ENCODE measurements at regions not wholly inside any gene's neighbourhood (a gene's known extent, or its start where the extent isn't known, plus 50 kb on each side); places are given as distances from the start of the nearest gene placed in this dataset.
"Not testable (repeated sequence)": the region's sequence is repeated elsewhere in the genome, so short reads cannot be mapped to it uniquely, and the experiment has no call there.

DNA sequence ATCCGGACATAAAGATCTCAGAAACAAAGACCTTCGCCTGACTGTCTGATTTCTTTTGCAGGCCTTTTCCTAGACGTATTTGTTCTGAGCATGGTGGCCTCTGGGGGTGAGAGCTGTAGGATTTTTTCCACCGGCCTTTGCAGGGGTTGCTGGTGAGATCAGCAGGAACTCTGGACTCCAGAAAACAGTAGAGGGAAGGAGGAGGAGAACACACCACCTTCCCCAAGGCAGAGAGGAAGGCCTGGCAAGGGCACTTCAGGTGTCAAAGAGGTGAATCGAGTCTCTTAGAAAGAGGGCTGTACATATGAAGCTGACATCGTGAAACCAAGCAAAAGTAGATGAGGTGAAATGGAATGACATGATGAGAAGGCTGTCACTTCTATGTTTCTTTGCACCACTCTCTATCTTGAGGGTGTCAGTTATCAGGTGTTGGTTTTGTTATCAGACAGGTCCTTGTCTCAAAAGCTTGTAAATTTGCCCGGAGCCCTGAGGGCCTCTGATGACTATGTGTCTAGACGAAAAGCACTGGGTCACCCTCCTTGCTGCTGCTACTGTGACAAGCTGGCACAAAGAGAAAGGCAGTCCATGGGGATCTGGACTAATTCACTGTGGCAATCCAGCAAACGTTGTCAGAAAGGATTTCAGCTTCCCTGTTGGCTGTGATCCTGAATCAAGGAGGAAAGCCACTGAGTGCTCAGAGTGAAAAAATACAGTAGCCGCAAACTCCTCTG, 91.3 kb upstream of the MAP3K7 start:
- no peak for DNase-seq (ENCODE audit: low read depth)
- H3K4me3 ChIP-seq (ENCODE audit: low read depth, low read length), result no peak overlapping the region
- TF ChIP-seq, protein P1, sequence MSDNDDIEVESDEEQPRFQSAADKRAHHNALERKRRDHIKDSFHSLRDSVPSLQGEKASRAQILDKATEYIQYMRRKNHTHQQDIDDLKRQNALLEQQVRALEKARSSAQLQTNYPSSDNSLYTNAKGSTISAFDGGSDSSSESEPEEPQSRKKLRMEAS (IDR thresholded peaks at IDR 0.05; ENCODE audit: low read depth, low read length), result no peak
- TF ChIP-seq, protein P2, sequence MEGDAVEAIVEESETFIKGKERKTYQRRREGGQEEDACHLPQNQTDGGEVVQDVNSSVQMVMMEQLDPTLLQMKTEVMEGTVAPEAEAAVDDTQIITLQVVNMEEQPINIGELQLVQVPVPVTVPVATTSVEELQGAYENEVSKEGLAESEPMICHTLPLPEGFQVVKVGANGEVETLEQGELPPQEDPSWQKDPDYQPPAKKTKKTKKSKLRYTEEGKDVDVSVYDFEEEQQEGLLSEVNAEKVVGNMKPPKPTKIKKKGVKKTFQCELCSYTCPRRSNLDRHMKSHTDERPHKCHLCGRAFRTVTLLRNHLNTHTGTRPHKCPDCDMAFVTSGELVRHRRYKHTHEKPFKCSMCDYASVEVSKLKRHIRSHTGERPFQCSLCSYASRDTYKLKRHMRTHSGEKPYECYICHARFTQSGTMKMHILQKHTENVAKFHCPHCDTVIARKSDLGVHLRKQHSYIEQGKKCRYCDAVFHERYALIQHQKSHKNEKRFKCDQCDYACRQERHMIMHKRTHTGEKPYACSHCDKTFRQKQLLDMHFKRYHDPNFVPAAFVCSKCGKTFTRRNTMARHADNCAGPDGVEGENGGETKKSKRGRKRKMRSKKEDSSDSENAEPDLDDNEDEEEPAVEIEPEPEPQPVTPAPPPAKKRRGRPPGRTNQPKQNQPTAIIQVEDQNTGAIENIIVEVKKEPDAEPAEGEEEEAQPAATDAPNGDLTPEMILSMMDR (IDR thresholded peaks at IDR 0.05; ENCODE audit: low read depth, low read length), result no peak
- TF ChIP-seq POLR2A (IDR thresholded peaks at IDR 0.05; ENCODE audit: extremely low read depth, insufficient read length) (no peak), MYC (IDR thresholded peaks at IDR 0.05; ENCODE audit: low read depth, low read length) (no peak)

DNA sequence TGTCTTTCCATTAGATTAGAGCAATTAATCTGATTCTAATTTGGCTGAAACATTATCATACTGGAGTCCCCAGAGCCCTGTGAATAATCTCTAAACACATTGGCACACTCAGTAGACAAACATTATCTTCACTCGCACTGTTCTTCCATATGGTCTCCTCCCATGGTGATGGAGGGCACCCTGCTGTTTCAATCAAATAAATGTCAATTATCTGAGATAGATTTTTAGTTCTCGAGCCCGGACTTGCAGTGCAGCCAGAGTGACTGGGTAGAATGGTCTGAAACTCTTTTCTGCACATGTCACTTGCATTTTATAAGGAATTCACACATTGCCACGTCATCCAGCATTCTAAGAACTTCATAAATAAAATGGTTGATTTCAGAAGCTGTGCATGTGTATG, 90.6 kb upstream of the MAP3K7 start:
- DNase-seq (ENCODE audit: low read depth), result no peak
- no peak for TF ChIP-seq MYC (IDR thresholded peaks at IDR 0.05; ENCODE audit: low read depth, low read length)
- no peak overlapping the region for H3K4me3 ChIP-seq (ENCODE audit: low read depth, low read length)

DNA sequence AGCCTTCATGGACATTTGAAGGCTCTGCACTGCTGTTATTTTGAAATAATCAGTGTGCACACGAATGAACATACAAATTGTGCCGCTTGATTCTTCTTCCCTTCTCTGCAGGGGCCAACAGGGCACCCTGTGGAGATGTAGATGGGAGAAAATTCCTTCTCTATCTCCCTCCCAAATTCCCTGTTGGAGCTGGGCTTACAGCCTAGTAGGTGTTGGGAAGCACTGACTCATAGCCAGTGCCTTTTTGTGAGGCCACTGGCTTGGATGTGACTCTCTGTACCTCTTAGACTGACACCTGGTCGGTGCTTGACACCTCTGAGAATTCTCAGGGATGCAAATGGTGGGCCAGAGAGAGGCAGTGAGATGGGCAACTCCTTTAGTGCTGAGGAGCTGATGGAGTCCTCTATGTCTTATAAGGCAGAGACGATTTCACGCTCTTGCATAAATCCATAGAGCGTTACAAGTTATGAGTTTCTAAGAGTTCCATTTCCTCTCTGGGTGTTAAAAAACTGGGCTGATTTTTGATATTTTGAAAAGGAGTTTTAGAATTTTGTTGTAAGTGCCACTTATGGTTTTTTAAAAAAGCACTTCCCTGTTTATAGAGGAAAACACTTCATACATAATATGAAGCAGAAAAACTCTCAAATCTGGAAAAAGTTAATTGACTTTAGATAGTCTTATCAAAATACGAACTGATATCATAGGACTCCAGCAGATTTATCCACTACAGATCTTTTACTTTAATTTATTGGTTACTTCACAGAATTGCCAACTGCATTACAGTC, 89.8 kb upstream of the MAP3K7 start:
- no peak for DNase-seq (ENCODE audit: low read depth)
- TF ChIP-seq, protein P2 (IDR thresholded peaks at IDR 0.05; ENCODE audit: low read depth, low read length), result no peak
- TF ChIP-seq POLR2A (IDR thresholded peaks at IDR 0.05; ENCODE audit: extremely low read depth, insufficient read length) (no peak), MYC (IDR thresholded peaks at IDR 0.05; ENCODE audit: low read depth, low read length) (no peak)
- TF ChIP-seq, protein P1 (IDR thresholded peaks at IDR 0.05; ENCODE audit: low read depth, low read length), result no peak
- H3K4me3 ChIP-seq (ENCODE audit: low read depth, low read length), result no peak overlapping the region

DNA sequence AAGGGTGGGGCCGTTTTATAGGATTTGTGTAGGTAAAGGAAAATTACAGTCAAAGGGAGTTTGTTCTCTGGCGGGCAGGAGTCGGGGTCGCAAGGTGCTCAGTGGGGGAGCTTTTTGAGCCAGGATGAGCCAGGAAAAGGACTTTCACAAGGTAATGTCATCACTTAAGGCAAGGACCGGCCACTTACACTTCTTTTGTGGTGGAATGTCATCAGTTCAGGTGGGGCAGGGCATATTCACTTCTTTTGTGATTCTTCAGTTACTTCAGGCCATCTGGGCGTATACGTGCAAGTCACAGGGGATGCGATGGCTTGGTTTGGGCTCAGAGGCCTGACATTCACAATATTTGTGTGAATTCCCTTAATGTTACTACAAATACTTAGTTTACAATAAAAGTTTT, 88.2 kb upstream of the MAP3K7 start:
- not testable (repeated sequence) for H3K4me3 ChIP-seq (ENCODE audit: low read depth, low read length); DNase-seq (ENCODE audit: low read depth)

DNA sequence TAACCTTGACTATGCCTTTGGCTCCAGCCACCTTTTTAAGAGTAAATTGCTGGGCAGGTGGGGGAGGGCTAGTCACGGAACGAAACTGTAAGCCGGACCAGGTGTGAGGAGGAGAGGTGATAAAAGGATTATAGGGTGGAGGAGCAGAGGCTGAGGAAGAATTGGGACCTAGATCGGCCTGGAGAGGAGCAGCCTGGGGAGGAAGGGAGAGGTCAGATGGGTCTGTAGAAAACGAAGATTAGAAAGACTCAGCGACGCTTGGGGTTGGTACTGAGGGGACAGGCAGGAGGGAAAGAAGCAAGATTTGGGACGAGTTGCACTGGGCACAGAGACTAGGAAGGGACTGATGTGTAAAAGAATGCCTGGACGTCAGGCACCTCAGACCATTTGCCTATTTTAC, 87.2 kb upstream of the MAP3K7 start:
- not testable (repeated sequence) for H3K4me3 ChIP-seq (ENCODE audit: low read depth, low read length); DNase-seq (ENCODE audit: low read depth)

DNA sequence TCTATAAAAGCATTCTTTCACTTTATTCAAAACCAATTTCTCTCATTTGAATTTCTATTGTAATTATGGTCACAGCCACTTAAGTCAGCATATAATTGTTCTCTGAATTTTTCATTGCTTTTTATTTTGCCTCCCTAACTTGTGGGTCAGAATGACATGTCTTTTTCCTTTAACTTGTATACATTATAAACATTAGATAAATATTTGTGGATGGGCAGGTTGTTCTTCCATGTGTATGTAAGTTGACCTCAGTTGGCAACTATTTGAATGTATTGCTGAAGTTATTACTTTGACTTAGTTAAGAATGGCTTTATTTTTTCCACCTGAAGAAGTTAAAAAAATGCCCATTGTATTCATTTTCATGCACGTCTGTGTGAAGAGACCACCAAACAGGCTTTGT, 83.0 kb upstream of the MAP3K7 start:
- no peak overlapping the region for H3K4me3 ChIP-seq (ENCODE audit: low read depth, low read length)
- no peak for TF ChIP-seq MYC (IDR thresholded peaks at IDR 0.05; ENCODE audit: low read depth, low read length)
- TF ChIP-seq, protein P1 (IDR thresholded peaks at IDR 0.05; ENCODE audit: low read depth, low read length), result no peak
- TF ChIP-seq POLR2A (IDR thresholded peaks at IDR 0.05; ENCODE audit: extremely low read depth, insufficient read length), result no peak
- TF ChIP-seq, protein P2 (IDR thresholded peaks at IDR 0.05; ENCODE audit: low read depth, low read length), result no peak
- DNase-seq (ENCODE audit: low read depth), result no peak

DNA sequence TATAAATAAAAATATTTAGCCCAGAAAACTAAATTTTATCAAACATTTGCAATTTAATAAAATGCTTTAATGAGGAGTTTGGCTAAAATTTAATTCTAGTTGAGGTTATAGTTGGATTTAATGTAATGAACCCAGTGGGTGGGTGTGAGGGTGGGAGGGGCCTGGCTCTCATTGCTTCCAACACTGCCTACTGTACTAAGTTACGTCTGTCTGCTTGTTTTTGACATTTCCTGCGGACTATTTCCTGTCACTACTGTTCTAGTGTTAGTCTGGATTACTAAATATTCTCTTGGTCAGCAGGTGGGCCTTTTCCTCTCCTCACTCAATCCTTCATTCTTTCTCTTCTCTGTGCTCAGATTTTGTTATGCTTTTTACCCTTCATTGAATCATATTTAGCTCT, 82.5 kb upstream of the MAP3K7 start:
- TF ChIP-seq, protein P2 (IDR thresholded peaks at IDR 0.05; ENCODE audit: low read depth, low read length), result no peak
- TF ChIP-seq, protein P1 (IDR thresholded peaks at IDR 0.05; ENCODE audit: low read depth, low read length), result no peak
- no peak for TF ChIP-seq POLR2A (IDR thresholded peaks at IDR 0.05; ENCODE audit: extremely low read depth, insufficient read length)
- TF ChIP-seq MYC (IDR thresholded peaks at IDR 0.05; ENCODE audit: low read depth, low read length), result no peak
- no peak overlapping the region for H3K4me3 ChIP-seq (ENCODE audit: low read depth, low read length)
- no peak for DNase-seq (ENCODE audit: low read depth)
